22Rv1 (cell line): ENCODE measurements at regions not wholly inside any gene's neighbourhood (a gene's known extent, or its start where the extent isn't known, plus 50 kb on each side); places are given as distances from the start of the nearest gene placed in this dataset.

Source experiments
- CTCF ChIP-seq: fragments of 450-650 bp; IDR thresholded peaks from 2 replicates; pipeline ENCODE4 v1.5.1; 2017; ENCODE audit warnings: mild to moderate bottlenecking
- ZFX ChIP-seq: fragments of 450-650 bp; IDR thresholded peaks from 2 replicates; pipeline ENCODE4 v1.6.1; 2017; ENCODE audit warnings: antibody characterized with exemption, borderline replicate concordance

DNA sequence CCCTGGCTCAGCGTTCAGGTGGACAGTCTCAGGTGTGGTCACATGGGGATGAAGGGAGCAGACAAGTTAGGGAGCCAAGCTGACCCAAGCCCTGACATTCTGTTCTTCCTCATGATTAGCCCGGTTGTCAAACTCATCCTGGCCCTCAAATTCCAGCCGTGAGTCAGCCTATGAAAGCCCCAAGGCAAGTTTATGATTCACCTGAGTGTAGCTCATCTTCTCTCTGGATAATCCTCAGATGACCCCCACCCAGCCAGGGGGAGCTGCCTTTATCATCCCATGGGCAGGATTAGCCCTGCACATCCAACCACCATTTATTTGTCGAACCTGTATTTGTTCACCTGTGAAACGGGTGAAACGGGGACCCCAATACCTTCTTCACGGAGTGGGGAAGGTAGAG, 161.9 kb downstream of the DHX35 start:
- TF ChIP-seq CTCF = no peak
- no peak for TF ChIP-seq ZFX
